ENCODE measurements at regions not wholly inside any gene's neighbourhood (a gene's known extent, or its start where the extent isn't known, plus 50 kb on each side); places are given as distances from the start of the nearest gene placed in this dataset.

DNA sequence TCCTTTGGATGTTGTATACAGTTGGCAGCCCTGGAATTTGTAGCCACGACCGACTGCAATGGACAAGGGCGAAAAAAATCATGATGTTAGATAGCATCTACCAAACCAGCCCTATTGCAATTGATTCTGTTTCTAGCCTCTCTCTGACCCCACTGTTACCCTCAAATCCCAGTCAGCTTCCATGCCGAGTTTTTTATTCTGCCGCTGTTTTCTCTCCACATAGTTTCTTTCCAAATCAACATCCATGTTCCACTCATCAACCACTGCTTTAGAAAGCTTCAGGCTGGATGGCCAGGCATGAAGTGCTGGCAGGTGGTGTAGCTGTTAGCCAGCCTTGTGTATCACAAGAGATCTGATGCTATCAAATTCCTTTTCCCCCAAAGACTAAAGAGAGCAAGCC lies 272.8 kb downstream of the FIGN start:
- H3K9me3 ChIP-seq (ENCODE audit: low read length): no peaks in the 10 kb centered on the region
- H3K9me2 ChIP-seq (replicated peaks; ENCODE audit: low read length): no peaks in the 10 kb centered on the region
- intact Hi-C loops (cut with micrococcal nuclease): no loop called here
- no TSS peak for BruUV-seq (replicated peaks)
- H3K4me1 ChIP-seq (ENCODE audit: insufficient read depth, low read length): no peaks in the 10 kb centered on the region
- no peaks in the 10 kb centered on the region for H3K36me3 ChIP-seq (ENCODE audit: low read depth, low read length)
- H3K4me2 ChIP-seq (ENCODE audit: low read length): no peak overlapping the region
- H3K27ac ChIP-seq (ENCODE audit: low read length): no peak overlapping the region
- H3K79me2 ChIP-seq (ENCODE audit: low read length): no peaks in the 10 kb centered on the region
- no peak overlapping the region for H3K4me3 ChIP-seq (ENCODE audit: low read length)
- H2AFZ ChIP-seq (ENCODE audit: low read length): no peak overlapping the region
- ATAC-seq: no peak
- H3K27me3 ChIP-seq (ENCODE audit: low read length): peaks cover 77% of the 10 kb centered on the region
- ChIA-PET POLR2A (ENCODE audit: unreplicated experiment) (no interaction called here), CTCF (no interaction called here)
- no peaks in the 10 kb centered on the region for H3F3A ChIP-seq (ENCODE audit: low read length, unreplicated experiment)
- no peak for DNase-seq
- no peak overlapping the region for H3K9ac ChIP-seq (ENCODE audit: low read length)
- no peaks in the 10 kb centered on the region for H4K20me1 ChIP-seq (ENCODE audit: low read length)
- TF ChIP-seq EZH2phosphoT487 (IDR thresholded peaks at IDR 0.05; ENCODE audit: borderline replicate concordance, low read length): no peak
- TF ChIP-seq, protein P1, sequence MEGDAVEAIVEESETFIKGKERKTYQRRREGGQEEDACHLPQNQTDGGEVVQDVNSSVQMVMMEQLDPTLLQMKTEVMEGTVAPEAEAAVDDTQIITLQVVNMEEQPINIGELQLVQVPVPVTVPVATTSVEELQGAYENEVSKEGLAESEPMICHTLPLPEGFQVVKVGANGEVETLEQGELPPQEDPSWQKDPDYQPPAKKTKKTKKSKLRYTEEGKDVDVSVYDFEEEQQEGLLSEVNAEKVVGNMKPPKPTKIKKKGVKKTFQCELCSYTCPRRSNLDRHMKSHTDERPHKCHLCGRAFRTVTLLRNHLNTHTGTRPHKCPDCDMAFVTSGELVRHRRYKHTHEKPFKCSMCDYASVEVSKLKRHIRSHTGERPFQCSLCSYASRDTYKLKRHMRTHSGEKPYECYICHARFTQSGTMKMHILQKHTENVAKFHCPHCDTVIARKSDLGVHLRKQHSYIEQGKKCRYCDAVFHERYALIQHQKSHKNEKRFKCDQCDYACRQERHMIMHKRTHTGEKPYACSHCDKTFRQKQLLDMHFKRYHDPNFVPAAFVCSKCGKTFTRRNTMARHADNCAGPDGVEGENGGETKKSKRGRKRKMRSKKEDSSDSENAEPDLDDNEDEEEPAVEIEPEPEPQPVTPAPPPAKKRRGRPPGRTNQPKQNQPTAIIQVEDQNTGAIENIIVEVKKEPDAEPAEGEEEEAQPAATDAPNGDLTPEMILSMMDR (conservative IDR thresholded peaks at IDR 0.05; ENCODE audit: low read depth, low read length): no peak
- TF ChIP-seq EZH2 (IDR thresholded peaks at IDR 0.05; ENCODE audit: low read length, unreplicated experiment): no peak

DNA sequence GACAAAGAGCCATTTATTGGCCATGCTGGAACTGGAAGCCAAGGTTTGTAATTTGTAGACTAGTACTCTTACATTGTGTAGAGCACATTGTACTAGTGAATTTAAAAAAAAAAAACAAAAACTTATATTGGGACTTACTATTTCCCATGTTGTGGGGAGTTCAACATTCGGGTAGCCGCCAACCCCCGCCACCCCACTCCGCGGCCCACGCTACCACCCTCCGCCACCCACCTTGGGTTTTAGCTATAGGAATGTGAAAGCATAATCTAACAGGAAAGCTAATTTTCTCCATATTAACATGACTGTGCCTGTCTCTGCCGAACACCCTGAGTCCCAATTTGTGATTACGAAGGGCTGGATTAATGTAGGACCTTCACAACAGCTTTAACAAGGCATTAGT lies 275.8 kb downstream of the FIGN start:
- H3K4me3 ChIP-seq (ENCODE audit: low read length): no peak overlapping the region
- BruUV-seq (replicated peaks): no TSS peak
- H3K27ac ChIP-seq (ENCODE audit: low read length): no peak overlapping the region
- H3K9me2 ChIP-seq (replicated peaks; ENCODE audit: low read length): no peaks in the 10 kb centered on the region
- no peaks in the 10 kb centered on the region for H3K4me1 ChIP-seq (ENCODE audit: insufficient read depth, low read length)
- ChIA-PET POLR2A (ENCODE audit: unreplicated experiment) (no interaction called here), CTCF (no interaction called here)
- no peak overlapping the region for H3K9ac ChIP-seq (ENCODE audit: low read length)
- intact Hi-C loops (cut with micrococcal nuclease): no loop called here
- TF ChIP-seq EZH2 (IDR thresholded peaks at IDR 0.05; ENCODE audit: low read length, unreplicated experiment): no peak
- TF ChIP-seq, protein P1 (conservative IDR thresholded peaks at IDR 0.05; ENCODE audit: low read depth, low read length): no peak
- TF ChIP-seq EZH2phosphoT487 (IDR thresholded peaks at IDR 0.05; ENCODE audit: borderline replicate concordance, low read length): no peak
- H3F3A ChIP-seq (ENCODE audit: low read length, unreplicated experiment): no peaks in the 10 kb centered on the region
- DNase-seq (no peak), ATAC-seq (no peak)
- no peak overlapping the region for H3K4me2 ChIP-seq (ENCODE audit: low read length)
- H3K27me3 ChIP-seq (ENCODE audit: low read length): peaks cover 76% of the 10 kb centered on the region
- no peaks in the 10 kb centered on the region for H3K9me3 ChIP-seq (ENCODE audit: low read length)
- no peaks in the 10 kb centered on the region for H3K79me2 ChIP-seq (ENCODE audit: low read length)
- no peak overlapping the region for H2AFZ ChIP-seq (ENCODE audit: low read length)
- H4K20me1 ChIP-seq (ENCODE audit: low read length): no peaks in the 10 kb centered on the region
- H3K36me3 ChIP-seq (ENCODE audit: low read depth, low read length): no peaks in the 10 kb centered on the region

DNA sequence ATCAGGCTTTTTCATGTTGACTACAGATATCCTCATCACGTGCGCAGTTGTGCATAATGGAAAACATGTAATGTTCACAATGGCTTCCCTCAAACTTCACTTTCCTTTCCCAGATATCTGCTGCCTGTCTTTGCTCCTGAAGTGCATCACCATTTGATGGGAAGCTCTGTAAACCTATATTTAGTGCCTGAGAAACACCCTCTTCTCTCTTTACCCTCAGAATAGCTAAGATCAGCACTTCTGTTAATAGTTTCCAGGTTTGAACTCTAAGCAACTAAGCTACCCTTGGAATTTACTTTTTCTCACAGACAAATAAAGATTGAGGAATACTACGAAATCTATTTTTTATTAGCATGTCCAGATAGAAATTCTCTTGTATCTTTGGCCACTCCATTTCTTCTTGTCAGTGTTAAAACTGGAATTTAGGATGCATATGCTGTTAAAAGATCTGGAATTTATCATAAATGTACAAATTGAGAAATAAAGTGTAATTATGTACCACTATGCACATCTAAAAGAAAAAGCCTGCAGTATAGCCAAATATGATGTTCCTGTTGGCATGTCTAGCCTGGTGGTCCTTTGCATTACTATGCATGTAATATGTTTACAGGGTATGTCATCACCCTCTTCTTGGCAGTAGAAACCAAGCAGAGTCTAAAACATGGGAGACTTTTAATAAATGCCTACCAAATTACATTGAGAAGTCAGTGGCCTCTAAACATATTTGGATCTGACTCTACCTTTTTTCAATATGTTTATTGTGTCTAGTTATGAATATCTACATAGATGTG lies 278.7 kb downstream of the FIGN start:
- BruUV-seq (replicated peaks): no TSS peak
- Histone ChIP-seq H3F3A (ENCODE audit: low read length, unreplicated experiment) (no peaks in the 10 kb centered on the region), H3K36me3 (ENCODE audit: low read depth, low read length) (no peaks in the 10 kb centered on the region), H3K4me3 (ENCODE audit: low read length) (no peak overlapping the region), H3K9ac (ENCODE audit: low read length) (no peak overlapping the region), H2AFZ (ENCODE audit: low read length) (no peak overlapping the region), H3K27me3 (ENCODE audit: low read length) (peaks cover 66% of the 10 kb centered on the region), H4K20me1 (ENCODE audit: low read length) (no peaks in the 10 kb centered on the region), H3K9me2 (replicated peaks; ENCODE audit: low read length) (no peaks in the 10 kb centered on the region), H3K27ac (ENCODE audit: low read length) (no peak overlapping the region), H3K4me2 (ENCODE audit: low read length) (no peak overlapping the region), H3K79me2 (ENCODE audit: low read length) (no peaks in the 10 kb centered on the region), H3K9me3 (ENCODE audit: low read length) (no peaks in the 10 kb centered on the region), H3K4me1 (ENCODE audit: insufficient read depth, low read length) (no peaks in the 10 kb centered on the region)
- DNase-seq (no peak), ATAC-seq (no peak)
- ChIA-PET CTCF (no interaction called here), POLR2A (ENCODE audit: unreplicated experiment) (no interaction called here)
- no peak for TF ChIP-seq EZH2phosphoT487 (IDR thresholded peaks at IDR 0.05; ENCODE audit: borderline replicate concordance, low read length)
- intact Hi-C loops (cut with micrococcal nuclease): no loop called here

All from PC-3 (cell line).